GM23248 (cell line): ENCODE measurements at regions not wholly inside any gene's neighbourhood (a gene's known extent, or its start where the extent isn't known, plus 50 kb on each side); places are given as distances from the start of the nearest gene placed in this dataset.

Experiments
- EZH2 ChIP-seq: fragments of 200-600 bp; sonication (generic); IDR thresholded peaks from 2 replicates; pipeline ENCODE4 v1.6.1; 2018; ENCODE audit warnings: antibody characterized with exemption, mild to moderate bottlenecking; ENCODE audit not compliant: insufficient read depth, poor library complexity, severe bottlenecking
- EZH2phosphoT487 ChIP-seq: fragments of 200-600 bp; sonication (generic); IDR thresholded peaks from 2 replicates; pipeline ENCODE4 v1.6.1; 2018; ENCODE audit warnings: antibody characterized with exemption, moderate library complexity, mild to moderate bottlenecking, low read depth; ENCODE audit not compliant: insufficient read depth

DNA sequence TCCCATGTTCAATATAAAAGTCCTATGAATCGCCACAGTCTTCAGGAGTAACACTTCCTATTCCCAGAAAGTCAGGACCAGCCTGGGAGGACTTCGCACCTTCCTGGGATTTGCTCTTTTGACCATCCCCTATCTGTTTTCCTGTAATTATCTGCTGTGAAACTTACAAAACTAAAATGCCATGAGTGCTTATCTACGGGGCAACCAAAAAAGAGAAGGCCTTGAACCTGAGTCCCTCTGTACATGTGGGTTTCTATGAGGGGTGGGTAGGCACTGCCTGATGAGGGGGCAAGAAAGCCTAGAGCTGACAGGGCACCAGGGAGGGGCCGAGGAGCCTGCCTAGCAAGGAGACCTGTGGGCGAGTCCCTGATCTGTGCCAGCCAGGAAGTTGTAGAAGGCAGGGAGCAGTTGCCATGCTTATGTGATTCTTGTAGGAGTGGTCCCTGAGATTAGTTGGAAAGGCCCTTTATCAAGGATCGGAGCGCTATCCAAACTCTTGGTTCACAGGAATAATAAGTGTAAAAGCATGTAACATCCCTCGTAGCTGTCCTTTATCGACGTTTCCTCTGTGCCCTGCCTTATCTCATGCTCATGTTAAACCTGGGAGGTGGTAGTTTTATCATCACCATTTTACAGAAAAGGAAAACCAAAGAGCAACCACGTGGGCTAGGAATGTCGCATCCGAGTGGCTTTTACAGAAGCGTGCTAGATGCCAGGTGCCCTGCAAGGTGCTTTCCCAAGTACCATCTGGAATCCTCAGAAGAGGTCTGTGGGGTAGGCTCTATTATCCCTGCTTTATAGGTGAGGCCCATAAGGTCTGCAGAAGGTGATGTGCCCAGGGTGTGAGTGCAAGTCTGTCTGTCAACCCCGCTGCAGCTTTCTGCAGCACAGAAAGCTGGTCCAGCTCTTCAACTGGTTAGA is 111.8 kb downstream of the B3GNT2 start:
- TF ChIP-seq EZH2 (no peak), EZH2phosphoT487 (no peak)
